Testis (tissue), 2 donors: ENCODE measurements at regions not wholly inside any gene's neighbourhood (a gene's known extent, or its start where the extent isn't known, plus 50 kb on each side); places are given as distances from the start of the nearest gene placed in this dataset.
"Not testable (repeated sequence)": the region's sequence is repeated elsewhere in the genome, so short reads cannot be mapped to it uniquely, and the experiment has no call there.

Experiments used
- DNase-seq: peaks from one replicate; pipeline ENCODE4 v3.0.0-alpha.2; 2019
- H3K27ac ChIP-seq, 2 donors: fragments of 200-600 bp; sonication (generic); one replicate each; pipeline ENCODE4 v1.5.1; 2019
- H3K27me3 ChIP-seq: fragments of 200-600 bp; sonication (generic); one replicate; pipeline ENCODE4 v1.5.1; 2019
- H3K36me3 ChIP-seq: fragments of 200-600 bp; sonication (generic); one replicate; pipeline ENCODE4 v1.5.1; 2017; ENCODE audit warnings: low read depth; ENCODE audit errors: missing control alignments
- H3K4me1 ChIP-seq: fragments of 200-600 bp; sonication (generic); one replicate; pipeline ENCODE4 v1.5.1; 2019
- H3K4me3 ChIP-seq, 2 donors: fragments of 200-600 bp; sonication (generic); one replicate each; pipeline ENCODE4 v1.5.1; 2017 to 2019
- H3K9me3 ChIP-seq: fragments of 200-600 bp; sonication (generic); one replicate; pipeline ENCODE4 v1.5.1; 2017
- POLR2A ChIP-seq: fragments of 450-650 bp; IDR thresholded peaks from one replicate; pipeline ENCODE4 v1.6.1; 2017; ENCODE audit warnings: antibody characterized with exemption, mild to moderate bottlenecking, moderate library complexity
- WGBS, 2 donors: methylation state at CpG; one replicate each; pipeline ENCODE4 v1.1.5; 2018; 5-methylcytosine and 5-hydroxymethylcytosine counted together
- intact Hi-C: fragments of 100-400 bp; cut with DNase I; formaldehyde crosslinking; loops from one replicate; pipeline ENCODE4 v1.15.1; 2023; ENCODE audit warnings: low total_unique reads
- TF ChIP-seq, protein P1 (sequence below), 3 experiments: fragments of 450-650 bp in 2 of 3; fragments of 200-600 bp in 1 of 3; sonication (generic) in 1 of 3; IDR thresholded peaks; one replicate each; pipeline ENCODE4 v1.5.1; 2016 to 2019; ENCODE audit warnings: antibody characterized with exemption in 3 of 3, mild to moderate bottlenecking in 2 of 3, moderate library complexity in 1 of 3

DNA sequence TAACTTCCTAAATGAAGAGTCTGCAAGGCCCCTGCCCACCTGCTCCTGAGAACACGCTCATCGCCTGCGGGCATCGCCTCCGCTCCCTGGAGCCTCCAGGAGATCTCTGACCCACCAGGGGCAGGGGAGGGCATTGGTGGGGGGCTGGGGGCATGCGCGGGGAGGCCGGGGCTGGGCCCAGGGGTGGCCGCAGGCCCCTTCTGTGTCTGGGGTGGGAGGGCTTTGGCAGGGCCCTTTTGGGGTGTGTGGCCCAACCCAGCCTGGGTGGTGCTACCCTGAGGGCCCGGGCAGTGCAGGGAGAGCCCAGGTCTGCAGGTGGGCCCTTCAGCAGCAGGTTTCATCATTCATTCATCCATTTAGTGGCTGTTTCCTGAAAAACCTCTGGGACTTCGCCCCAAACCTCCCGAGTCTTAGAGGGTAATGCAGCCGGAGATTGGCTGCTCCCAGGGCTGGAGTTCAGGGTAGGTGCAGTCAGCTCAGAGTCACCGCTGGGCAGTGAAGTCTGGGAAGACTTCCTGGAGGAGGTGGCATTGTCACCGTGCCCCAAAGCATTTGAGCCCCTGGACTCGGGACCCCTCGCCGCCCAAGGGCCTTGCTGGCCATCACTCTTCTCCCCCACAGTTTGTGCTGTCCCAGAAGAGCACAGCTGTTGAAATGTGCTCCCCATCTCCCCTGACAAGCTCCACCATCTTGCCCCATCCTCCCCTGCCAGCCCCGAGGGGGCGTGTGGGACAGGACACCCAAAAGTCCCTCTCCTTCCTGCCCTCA lies 255.1 kb downstream of the PARP8 start:
- no peaks in the 10 kb centered on the region for H3K36me3 ChIP-seq
- intact Hi-C loops = no loop called here
- H3K27me3 ChIP-seq = no peaks in the 10 kb centered on the region
- H3K27ac ChIP-seq = no peak overlapping the region
- H3K4me3 ChIP-seq = no peak overlapping the region
- 75 to 89% methylated on average over 14 to 19 of the region's 20 CpGs for WGBS, 2 donors
- no peak for DNase-seq
- no peaks in the 10 kb centered on the region for H3K9me3 ChIP-seq
- TF ChIP-seq, protein P1, sequence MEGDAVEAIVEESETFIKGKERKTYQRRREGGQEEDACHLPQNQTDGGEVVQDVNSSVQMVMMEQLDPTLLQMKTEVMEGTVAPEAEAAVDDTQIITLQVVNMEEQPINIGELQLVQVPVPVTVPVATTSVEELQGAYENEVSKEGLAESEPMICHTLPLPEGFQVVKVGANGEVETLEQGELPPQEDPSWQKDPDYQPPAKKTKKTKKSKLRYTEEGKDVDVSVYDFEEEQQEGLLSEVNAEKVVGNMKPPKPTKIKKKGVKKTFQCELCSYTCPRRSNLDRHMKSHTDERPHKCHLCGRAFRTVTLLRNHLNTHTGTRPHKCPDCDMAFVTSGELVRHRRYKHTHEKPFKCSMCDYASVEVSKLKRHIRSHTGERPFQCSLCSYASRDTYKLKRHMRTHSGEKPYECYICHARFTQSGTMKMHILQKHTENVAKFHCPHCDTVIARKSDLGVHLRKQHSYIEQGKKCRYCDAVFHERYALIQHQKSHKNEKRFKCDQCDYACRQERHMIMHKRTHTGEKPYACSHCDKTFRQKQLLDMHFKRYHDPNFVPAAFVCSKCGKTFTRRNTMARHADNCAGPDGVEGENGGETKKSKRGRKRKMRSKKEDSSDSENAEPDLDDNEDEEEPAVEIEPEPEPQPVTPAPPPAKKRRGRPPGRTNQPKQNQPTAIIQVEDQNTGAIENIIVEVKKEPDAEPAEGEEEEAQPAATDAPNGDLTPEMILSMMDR (IDR thresholded peaks at IDR 0.05) = no peak
- TF ChIP-seq POLR2A = no peak
- no peaks in the 10 kb centered on the region for H3K4me1 ChIP-seq

DNA sequence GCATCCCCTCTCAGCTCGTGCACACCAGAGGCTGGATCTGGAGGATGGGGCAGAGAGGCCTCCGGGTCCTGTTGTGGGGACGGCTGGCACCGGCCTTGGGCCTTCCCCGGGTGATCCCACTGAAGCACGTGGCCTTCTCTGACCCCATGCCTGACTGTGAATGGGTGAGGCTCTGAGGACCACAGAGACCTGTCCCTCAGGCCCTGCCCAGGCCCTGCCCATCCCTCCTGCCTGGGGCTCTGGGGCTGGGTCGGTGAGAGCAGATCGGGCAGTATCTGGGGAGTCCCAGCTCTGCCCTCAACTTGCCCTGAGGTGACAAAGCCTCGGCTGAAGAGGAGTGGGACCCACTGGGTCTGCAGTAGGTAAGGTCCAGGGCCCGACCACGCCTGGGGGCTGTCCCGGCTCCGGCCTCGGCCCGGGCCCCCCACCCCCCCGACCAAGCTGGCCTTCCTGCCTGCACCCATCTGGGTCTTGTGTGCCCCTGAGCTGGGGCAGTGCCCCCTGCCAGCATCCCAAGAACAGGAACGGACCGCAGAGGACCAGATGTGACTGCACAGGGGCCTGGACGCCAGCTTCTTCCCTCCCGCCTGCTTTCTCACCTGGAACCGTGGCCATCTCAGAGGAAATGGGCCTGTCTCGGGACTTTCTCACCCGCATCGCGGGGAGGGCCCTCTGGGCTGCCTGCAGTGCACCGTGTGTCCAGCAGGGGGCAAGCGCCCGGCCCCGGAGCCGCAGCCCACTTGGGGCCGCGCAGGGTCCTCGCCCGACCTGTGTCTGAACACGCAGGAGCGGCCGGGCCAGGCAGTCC lies 255.9 kb downstream of the PARP8 start:
- TF ChIP-seq, protein P1 (IDR thresholded peaks at IDR 0.05) = peak; percentile 34 to 61 (median 44)
- H3K27me3 ChIP-seq, H3K27ac ChIP-seq, H3K36me3 ChIP-seq, H3K4me1 ChIP-seq, H3K9me3 ChIP-seq, intact Hi-C loops: not testable (repeated sequence)
- 63 to 71% methylated on average over 9 to 37 of the region's 37 CpGs for WGBS, 2 donors
- DNase-seq = peak; percentile 38
- peak overlapping the region in 1 of 2 donors; percentile 15 for H3K4me3 ChIP-seq

DNA sequence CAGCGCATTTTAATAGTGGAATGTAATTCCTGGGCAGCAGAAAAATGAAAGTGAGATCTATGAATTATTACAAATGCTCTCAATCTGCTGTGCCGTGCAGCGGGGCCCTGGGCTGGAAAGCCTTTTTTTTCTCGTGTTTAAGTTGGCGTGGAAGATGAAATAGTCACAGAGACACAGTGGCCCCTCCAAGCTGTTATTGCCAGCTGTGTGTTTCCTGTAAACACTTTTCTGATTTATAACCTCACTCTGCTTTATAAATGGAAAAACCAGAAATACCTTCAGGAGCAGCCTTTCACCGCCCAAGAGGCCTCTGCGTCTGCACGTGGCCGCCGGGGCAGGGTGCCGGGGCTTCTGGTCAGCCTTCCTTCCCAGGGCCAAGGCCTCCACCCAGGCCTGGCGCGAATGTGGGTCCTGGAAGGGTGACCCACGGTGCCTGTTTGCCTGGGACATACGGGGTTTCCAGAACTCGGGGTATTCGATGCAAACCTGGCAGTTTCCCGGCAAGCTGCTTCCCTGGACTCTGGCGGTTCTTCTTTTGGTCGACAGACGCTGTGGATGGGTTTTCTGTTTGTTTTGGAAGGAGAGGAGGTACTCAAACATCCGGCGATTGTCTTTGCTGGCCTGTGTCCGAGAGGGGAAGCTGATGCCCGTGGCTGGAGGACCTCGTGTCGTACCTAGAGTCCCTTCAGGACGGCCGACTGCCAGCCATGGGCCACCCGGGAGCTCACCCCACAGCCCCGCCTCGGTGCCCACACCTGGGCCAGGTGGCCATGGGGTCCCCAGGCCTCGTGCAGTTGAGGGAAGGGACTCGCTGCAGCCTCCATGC lies 256.7 kb downstream of the PARP8 start:
- H3K4me1 ChIP-seq = no peaks in the 10 kb centered on the region
- H3K9me3 ChIP-seq = no peaks in the 10 kb centered on the region
- whole genome bisulfite sequencing, 2 donors = 62 to 78% methylated on average over 27 to 34 of the region's 34 CpGs
- DNase-seq = no peak
- H3K36me3 ChIP-seq = no peaks in the 10 kb centered on the region
- no peaks in the 10 kb centered on the region for H3K27me3 ChIP-seq
- TF ChIP-seq POLR2A = no peak
- TF ChIP-seq, protein P1 (IDR thresholded peaks at IDR 0.05) = no peak
- H3K4me3 ChIP-seq = peak overlapping the region; percentile 9 to 15
- intact Hi-C loops = no loop called here
- H3K27ac ChIP-seq = no peak overlapping the region

DNA sequence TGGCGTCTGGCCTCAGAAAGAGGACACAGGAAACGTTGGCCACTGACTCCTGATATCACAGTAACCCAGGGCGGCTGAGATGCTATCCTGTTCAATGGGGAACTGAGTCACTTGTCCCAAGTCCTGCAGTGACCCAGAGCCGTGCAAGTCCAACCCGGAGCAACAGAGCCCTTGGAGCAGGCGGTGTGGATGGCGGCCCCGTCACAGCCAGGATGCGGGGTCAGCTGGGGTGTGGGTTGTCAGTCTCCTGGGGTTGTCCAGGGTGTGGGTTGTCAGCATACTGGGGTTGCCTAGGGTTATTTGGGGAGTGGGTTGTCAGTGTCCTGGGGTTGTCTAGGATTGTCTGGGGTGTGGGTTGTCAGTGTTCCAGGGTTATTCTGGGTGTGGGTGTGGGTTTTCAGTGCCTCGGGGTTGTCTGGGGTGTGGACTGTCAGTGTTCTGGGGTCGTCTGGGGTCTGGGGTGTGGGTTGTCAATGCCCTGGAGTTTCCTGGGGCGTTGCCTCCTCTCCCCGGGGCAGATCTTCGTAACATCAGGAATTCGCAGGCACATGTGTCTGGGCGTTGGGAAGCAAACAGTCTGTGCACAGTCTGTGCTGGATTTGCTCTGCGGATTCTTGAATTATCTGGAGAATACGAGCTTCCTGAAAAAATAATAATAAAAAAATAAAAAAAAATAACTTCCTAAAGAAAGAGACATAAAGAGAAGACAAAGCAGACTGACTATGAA lies 257.5 kb downstream of the PARP8 start:
- Histone ChIP-seq H3K36me3 (no peaks in the 10 kb centered on the region), H3K4me3 (peak overlapping the region; percentile 9 to 15), H3K9me3 (no peaks in the 10 kb centered on the region), H3K27me3 (no peaks in the 10 kb centered on the region), H3K4me1 (no peaks in the 10 kb centered on the region), H3K27ac (no peak overlapping the region)
- 76 to 86% methylated on average over 16 to 18 of the region's 18 CpGs for WGBS, 2 donors
- TF ChIP-seq, protein P1 (IDR thresholded peaks at IDR 0.05) = no peak
- TF ChIP-seq POLR2A = no peak
- no peak for DNase-seq
- intact Hi-C loops = no loop called here
